ENCODE measurements at regions not wholly inside any gene's neighbourhood (a gene's known extent, or its start where the extent isn't known, plus 50 kb on each side); places are given as distances from the start of the nearest gene placed in this dataset.
A peak's percentile ranks its signal among the peaks of the same experiment; 100 is the strongest.

- DNase-seq = peak; percentile 31
These were observed 67.6 kb upstream of the AMPD3 start for GRCh38 chr11:10387206-10388083.

- no peak for DNase-seq
These were observed 67.0 kb upstream of the AMPD3 start for GRCh38 chr11:10388101-10388500.

GRCh38 chr11:10388574-10388973 lies 66.5 kb upstream of the AMPD3 start:
- DNase-seq = no peak

- no peak for DNase-seq
These were observed 64.7 kb upstream of the AMPD3 start for GRCh38 chr11:10390375-10390774.

GRCh38 chr11:10392095-10393079 lies 62.7 kb upstream of the AMPD3 start:
- DNase-seq = no peak

- no peak for DNase-seq
These were observed 60.6 kb upstream of the AMPD3 start for GRCh38 chr11:10394229-10395101.

GRCh38 chr11:10395166-10395897 lies 59.7 kb upstream of the AMPD3 start:
- no peak for DNase-seq

GRCh38 chr11:10396771-10397170 lies 58.3 kb upstream of the AMPD3 start:
- DNase-seq = no peak

- DNase-seq = no peak
These were observed 57.7 kb upstream of the AMPD3 start for GRCh38 chr11:10397226-10397987.

GRCh38 chr11:10398525-10398924 lies 56.5 kb upstream of the AMPD3 start:
- no peak for DNase-seq

- DNase-seq = no peak
These were observed 54.2 kb upstream of the AMPD3 start for GRCh38 chr11:10400856-10401255.

GRCh38 chr11:10401256-10401655 lies 53.8 kb upstream of the AMPD3 start:
- no peak for DNase-seq

- DNase-seq = no peak
These were observed 53.2 kb upstream of the AMPD3 start for GRCh38 chr11:10401696-10402392.

Data from right kidney (tissue), 1 donor.